ENCODE measurements at regions not wholly inside any gene's neighbourhood (a gene's known extent, or its start where the extent isn't known, plus 50 kb on each side); places are given as distances from the start of the nearest gene placed in this dataset.

GRCh38 chr7:32346253-32346652 lies 143.9 kb downstream of the LSM5 start:
- DNase-seq (ENCODE audit: low read depth) = no peak

- DNase-seq (ENCODE audit: low read depth) = no peak
Observed at GRCh38 chr7:32336726-32337125, 153.5 kb downstream of the LSM5 start.

- DNase-seq (ENCODE audit: low read depth) = no peak
Observed at GRCh38 chr7:32335107-32335506, 155.1 kb downstream of the LSM5 start.

- DNase-seq (ENCODE audit: low read depth) = no peak
Observed at GRCh38 chr7:32330602-32331001, 159.6 kb downstream of the LSM5 start.

- no peak for DNase-seq (ENCODE audit: low read depth)
Observed at GRCh38 chr7:32326078-32326477, 164.1 kb downstream of the LSM5 start.

- DNase-seq (ENCODE audit: low read depth) = no peak
Observed at GRCh38 chr7:32323712-32324111, 166.5 kb downstream of the LSM5 start.

- no peak for DNase-seq (ENCODE audit: low read depth)
Observed at GRCh38 chr7:32319012-32319382, 171.2 kb downstream of the LSM5 start.

GRCh38 chr7:32318300-32319011 lies 171.7 kb downstream of the LSM5 start:
- no peak for DNase-seq (ENCODE audit: low read depth)

GRCh38 chr7:32316839-32317238 lies 173.3 kb downstream of the LSM5 start:
- no peak for DNase-seq (ENCODE audit: low read depth)

GRCh38 chr7:32314761-32315160 lies 175.4 kb downstream of the LSM5 start:
- no peak for DNase-seq (ENCODE audit: low read depth)

- DNase-seq (ENCODE audit: low read depth) = no peak
Observed at GRCh38 chr7:32301427-32301826, 188.8 kb downstream of the LSM5 start.

- no peak for DNase-seq (ENCODE audit: low read depth)
Observed at GRCh38 chr7:32299133-32299702, 191.0 kb downstream of the LSM5 start.

- DNase-seq (ENCODE audit: low read depth) = no peak
Observed at GRCh38 chr7:32298408-32299132, 191.6 kb downstream of the LSM5 start.

- no peak for DNase-seq (ENCODE audit: low read depth)
Observed at GRCh38 chr7:32293833-32294232, 196.3 kb downstream of the LSM5 start.

- peak; percentile 4 for DNase-seq (ENCODE audit: low read depth)
Observed at GRCh38 chr7:32289651-32290414, 200.3 kb downstream of the LSM5 start.

- DNase-seq (ENCODE audit: low read depth) = no peak
Observed at GRCh38 chr7:32285698-32286097, 204.5 kb downstream of the LSM5 start.

GRCh38 chr7:32283546-32283945 lies 206.6 kb downstream of the LSM5 start:
- DNase-seq (ENCODE audit: low read depth) = no peak

- no peak for DNase-seq (ENCODE audit: low read depth)
Observed at GRCh38 chr7:32279500-32279899, 209.3 kb upstream of the PDE1C start.

GRCh38 chr7:32275216-32276009 lies 205.2 kb upstream of the PDE1C start:
- no peak for DNase-seq (ENCODE audit: low read depth)

- no peak for DNase-seq (ENCODE audit: low read depth)
Observed at GRCh38 chr7:32273297-32273696, 203.1 kb upstream of the PDE1C start.

GRCh38 chr7:32266932-32267475 lies 196.8 kb upstream of the PDE1C start:
- no peak for DNase-seq (ENCODE audit: low read depth)
